ENCODE measurements at regions not wholly inside any gene's neighbourhood (a gene's known extent, or its start where the extent isn't known, plus 50 kb on each side); places are given as distances from the start of the nearest gene placed in this dataset.

GRCh38 chr14:55948399-55948798 lies 169.8 kb upstream of the PELI2 start:
- TF ChIP-seq, protein P1, sequence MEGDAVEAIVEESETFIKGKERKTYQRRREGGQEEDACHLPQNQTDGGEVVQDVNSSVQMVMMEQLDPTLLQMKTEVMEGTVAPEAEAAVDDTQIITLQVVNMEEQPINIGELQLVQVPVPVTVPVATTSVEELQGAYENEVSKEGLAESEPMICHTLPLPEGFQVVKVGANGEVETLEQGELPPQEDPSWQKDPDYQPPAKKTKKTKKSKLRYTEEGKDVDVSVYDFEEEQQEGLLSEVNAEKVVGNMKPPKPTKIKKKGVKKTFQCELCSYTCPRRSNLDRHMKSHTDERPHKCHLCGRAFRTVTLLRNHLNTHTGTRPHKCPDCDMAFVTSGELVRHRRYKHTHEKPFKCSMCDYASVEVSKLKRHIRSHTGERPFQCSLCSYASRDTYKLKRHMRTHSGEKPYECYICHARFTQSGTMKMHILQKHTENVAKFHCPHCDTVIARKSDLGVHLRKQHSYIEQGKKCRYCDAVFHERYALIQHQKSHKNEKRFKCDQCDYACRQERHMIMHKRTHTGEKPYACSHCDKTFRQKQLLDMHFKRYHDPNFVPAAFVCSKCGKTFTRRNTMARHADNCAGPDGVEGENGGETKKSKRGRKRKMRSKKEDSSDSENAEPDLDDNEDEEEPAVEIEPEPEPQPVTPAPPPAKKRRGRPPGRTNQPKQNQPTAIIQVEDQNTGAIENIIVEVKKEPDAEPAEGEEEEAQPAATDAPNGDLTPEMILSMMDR (IDR thresholded peaks at IDR 0.05; ENCODE audit: borderline replicate concordance), result no peak
- no peaks in the 10 kb centered on the region for H3K36me3 ChIP-seq
- no peak overlapping the region for H3K4me3 ChIP-seq
- H3K4me1 ChIP-seq, result no peaks in the 10 kb centered on the region
- H3K9me3 ChIP-seq (replicated peaks), result no peaks in the 10 kb centered on the region
- intact Hi-C loops (cut with micrococcal nuclease), result no loop called here
- DNase-seq, result no peak
- no peak overlapping the region for H3K27ac ChIP-seq (replicated peaks)
- no peaks in the 10 kb centered on the region for H3K27me3 ChIP-seq (ENCODE audit: low read depth)

- H3K27ac ChIP-seq (replicated peaks), result no peak overlapping the region
- no peak overlapping the region for H3K4me3 ChIP-seq
- intact Hi-C loops (cut with micrococcal nuclease), result no loop called here
- H3K9me3 ChIP-seq (replicated peaks), result no peaks in the 10 kb centered on the region
- H3K4me1 ChIP-seq, result no peaks in the 10 kb centered on the region
- DNase-seq, result no peak
- TF ChIP-seq, protein P1 (IDR thresholded peaks at IDR 0.05; ENCODE audit: borderline replicate concordance), result no peak
- no peaks in the 10 kb centered on the region for H3K27me3 ChIP-seq (ENCODE audit: low read depth)
- no peaks in the 10 kb centered on the region for H3K36me3 ChIP-seq
Observed at GRCh38 chr14:55949708-55950107, 168.5 kb upstream of the PELI2 start.

- TF ChIP-seq, protein P1 (IDR thresholded peaks at IDR 0.05; ENCODE audit: borderline replicate concordance), result no peak
- Histone ChIP-seq H3K9me3 (replicated peaks) (no peaks in the 10 kb centered on the region), H3K27ac (replicated peaks) (no peak overlapping the region), H3K4me1 (no peaks in the 10 kb centered on the region), H3K36me3 (no peaks in the 10 kb centered on the region), H3K27me3 (ENCODE audit: low read depth) (no peaks in the 10 kb centered on the region), H3K4me3 (no peak overlapping the region)
- intact Hi-C loops (cut with micrococcal nuclease), result no loop called here
- DNase-seq, result no peak
Observed at GRCh38 chr14:55950135-55950534, 168.1 kb upstream of the PELI2 start.

DNA sequence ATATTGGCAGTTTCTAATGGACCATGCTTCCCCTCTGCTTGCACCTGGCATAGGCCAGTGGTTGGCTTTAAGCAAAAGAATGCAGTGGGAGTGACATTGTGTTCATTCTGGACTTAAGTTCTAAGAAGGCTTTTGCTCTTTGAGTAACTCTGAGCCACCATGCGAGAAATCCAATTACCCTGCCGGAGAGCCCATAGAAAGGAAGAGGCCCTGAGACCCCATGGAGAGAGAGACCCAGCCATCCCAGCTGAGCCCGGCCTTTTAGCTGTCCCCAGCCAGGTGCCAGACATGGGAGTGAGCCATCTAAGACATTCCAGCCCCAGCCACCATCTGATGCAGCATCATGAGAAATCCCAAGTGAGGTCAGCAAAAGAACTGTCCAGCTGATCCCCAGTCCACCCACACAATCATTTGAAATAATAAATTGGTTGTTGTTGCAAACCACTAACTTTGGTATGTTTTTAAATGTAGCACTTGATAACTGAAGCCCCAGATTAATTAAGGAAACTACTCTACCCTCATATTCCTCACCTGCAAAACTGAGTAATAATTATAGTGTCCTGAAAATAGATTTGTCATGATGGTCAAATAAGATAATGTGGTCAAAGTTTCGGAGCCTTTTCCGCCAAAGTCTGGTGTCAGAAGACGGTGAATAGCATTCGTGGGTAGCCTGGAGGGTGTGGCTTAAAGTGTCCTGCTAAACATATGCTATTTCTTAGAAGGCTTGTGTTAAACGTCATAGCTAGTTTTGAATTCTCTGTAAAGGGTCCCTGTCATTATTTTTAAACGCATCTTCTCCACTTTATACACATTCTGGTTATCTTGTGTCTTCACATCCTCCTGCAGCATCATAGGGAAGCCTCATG lies 166.6 kb upstream of the PELI2 start:
- Histone ChIP-seq H3K27me3 (ENCODE audit: low read depth) (no peaks in the 10 kb centered on the region), H3K27ac (replicated peaks) (no peak overlapping the region), H3K4me1 (no peaks in the 10 kb centered on the region), H3K4me3 (no peak overlapping the region), H3K36me3 (no peaks in the 10 kb centered on the region), H3K9me3 (replicated peaks) (no peaks in the 10 kb centered on the region)
- DNase-seq, result no peak
- intact Hi-C loops (cut with micrococcal nuclease), result no loop called here
- TF ChIP-seq, protein P1 (IDR thresholded peaks at IDR 0.05; ENCODE audit: borderline replicate concordance), result no peak

DNA sequence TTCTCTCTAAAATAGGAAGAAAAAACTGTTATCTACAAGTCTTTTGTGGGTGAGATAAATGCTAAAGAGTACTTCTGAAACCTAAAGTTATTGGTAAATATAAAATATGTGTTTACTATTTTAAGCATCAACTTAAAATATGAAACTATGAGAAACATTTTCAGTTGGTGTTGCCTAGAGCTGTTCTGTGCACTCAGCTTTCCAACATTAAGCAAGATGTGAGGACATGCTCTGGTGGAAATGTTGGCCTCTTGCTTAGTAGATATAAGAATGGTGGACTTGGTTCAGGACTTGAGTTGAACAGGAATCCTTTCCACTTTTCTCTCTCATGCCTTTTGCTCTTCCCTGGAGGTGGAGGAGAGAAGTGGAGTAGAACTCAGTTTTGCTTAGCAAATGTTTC lies 164.1 kb upstream of the PELI2 start:
- Histone ChIP-seq H3K27me3 (ENCODE audit: low read depth) (no peaks in the 10 kb centered on the region), H3K4me3 (no peak overlapping the region), H3K36me3 (no peaks in the 10 kb centered on the region), H3K27ac (replicated peaks) (no peak overlapping the region), H3K9me3 (replicated peaks) (no peaks in the 10 kb centered on the region), H3K4me1 (no peaks in the 10 kb centered on the region)
- intact Hi-C loops (cut with micrococcal nuclease), result no loop called here
- no peak for DNase-seq
- TF ChIP-seq, protein P1 (IDR thresholded peaks at IDR 0.05; ENCODE audit: borderline replicate concordance), result no peak

Data from left ventricle myocardium inferior (tissue), 1 donor.